ENCODE measurements at regions not wholly inside any gene's neighbourhood (a gene's known extent, or its start where the extent isn't known, plus 50 kb on each side); places are given as distances from the start of the nearest gene placed in this dataset.
"Not testable (repeated sequence)": the region's sequence is repeated elsewhere in the genome, so short reads cannot be mapped to it uniquely, and the experiment has no call there.

- H3K9me3 ChIP-seq (ENCODE audit: control insufficient read depth, low read length): no peaks in the 10 kb centered on the region
- no peak overlapping the region for H3K4me3 ChIP-seq (ENCODE audit: low read length)
- H3K27me3 ChIP-seq (ENCODE audit: control insufficient read depth, insufficient read depth, low read length): no peaks in the 10 kb centered on the region
- no peak overlapping the region for H3K9ac ChIP-seq (ENCODE audit: low read length)
- H3K36me3 ChIP-seq (ENCODE audit: control insufficient read depth, insufficient read depth, low read length): no peaks in the 10 kb centered on the region
- peaks cover 25% of the 10 kb centered on the region for H3K4me1 ChIP-seq (ENCODE audit: control insufficient read depth, insufficient read depth, low read length)
Measured at GRCh38 chr10:124150807-124151417, 57.5 kb upstream of the CHST15 start.

GRCh38 chr10:124150189-124150806 lies 56.9 kb upstream of the CHST15 start:
- Histone ChIP-seq H3K36me3 (ENCODE audit: control insufficient read depth, insufficient read depth, low read length) (no peaks in the 10 kb centered on the region), H3K4me1 (ENCODE audit: control insufficient read depth, insufficient read depth, low read length) (peaks cover 23% of the 10 kb centered on the region), H3K9ac (ENCODE audit: low read length) (no peak overlapping the region), H3K27me3 (ENCODE audit: control insufficient read depth, insufficient read depth, low read length) (no peaks in the 10 kb centered on the region), H3K9me3 (ENCODE audit: control insufficient read depth, low read length) (no peaks in the 10 kb centered on the region), H3K4me3 (ENCODE audit: low read length) (no peak overlapping the region)

DNA sequence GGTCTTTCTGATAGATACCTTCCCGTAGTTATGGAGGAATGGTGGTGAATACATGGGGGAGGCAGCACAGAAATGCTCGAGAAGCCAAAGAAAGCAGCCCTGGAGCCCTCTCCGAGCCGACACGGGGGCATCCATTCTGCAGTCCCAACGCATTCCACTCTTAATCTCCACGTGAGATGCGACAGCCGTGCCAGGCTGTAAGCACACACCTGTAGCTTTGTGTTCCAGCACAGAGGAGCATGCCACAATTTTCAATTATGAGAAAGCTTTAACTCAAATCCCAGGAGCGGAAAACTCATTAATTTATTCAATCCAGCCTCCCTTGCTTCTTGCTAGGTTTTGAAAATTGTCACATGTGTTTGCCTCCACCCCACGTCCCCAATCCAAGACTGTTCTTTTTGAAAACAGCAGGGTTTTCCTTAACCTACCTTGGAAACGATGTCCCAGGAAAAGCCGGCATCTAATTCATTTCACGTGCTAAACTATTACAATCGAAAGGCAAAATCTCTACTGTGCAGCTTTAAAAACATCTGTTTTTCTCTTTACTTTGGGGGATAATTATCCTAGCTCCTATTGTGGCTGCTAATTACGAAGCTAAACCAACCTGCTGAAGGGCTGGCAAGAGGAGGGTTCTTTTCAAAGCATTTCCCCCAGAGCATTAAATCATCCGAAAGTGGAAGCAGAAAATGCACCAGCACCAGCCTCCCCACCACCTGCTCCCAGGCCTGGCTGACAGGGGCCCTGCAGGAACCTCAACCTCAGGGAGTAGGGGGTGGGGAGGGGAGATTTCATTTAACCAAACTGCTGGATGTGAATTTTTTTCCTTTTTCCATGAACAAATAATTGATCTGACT lies 56.0 kb upstream of the CHST15 start:
- no peaks in the 10 kb centered on the region for H3K27me3 ChIP-seq (ENCODE audit: control insufficient read depth, insufficient read depth, low read length)
- no peak overlapping the region for H3K4me3 ChIP-seq (ENCODE audit: low read length)
- H3K9ac ChIP-seq (ENCODE audit: low read length): no peak overlapping the region
- no peaks in the 10 kb centered on the region for H3K36me3 ChIP-seq (ENCODE audit: control insufficient read depth, insufficient read depth, low read length)
- no peaks in the 10 kb centered on the region for H3K9me3 ChIP-seq (ENCODE audit: control insufficient read depth, low read length)
- peaks cover 23% of the 10 kb centered on the region for H3K4me1 ChIP-seq (ENCODE audit: control insufficient read depth, insufficient read depth, low read length)

GRCh38 chr10:124148509-124149188 lies 55.3 kb upstream of the CHST15 start:
- peaks cover 21% of the 10 kb centered on the region for H3K4me1 ChIP-seq (ENCODE audit: control insufficient read depth, insufficient read depth, low read length)
- H3K27me3 ChIP-seq (ENCODE audit: control insufficient read depth, insufficient read depth, low read length); H3K4me3 ChIP-seq (ENCODE audit: low read length); H3K36me3 ChIP-seq (ENCODE audit: control insufficient read depth, insufficient read depth, low read length); H3K9ac ChIP-seq (ENCODE audit: low read length); H3K9me3 ChIP-seq (ENCODE audit: control insufficient read depth, low read length): not testable (repeated sequence)

- no peaks in the 10 kb centered on the region for H3K4me1 ChIP-seq (ENCODE audit: control insufficient read depth, insufficient read depth, low read length)
- no peak overlapping the region for H3K9ac ChIP-seq (ENCODE audit: low read length)
Measured at GRCh38 chr10:124146483-124146882, 53.1 kb upstream of the CHST15 start.

DNA sequence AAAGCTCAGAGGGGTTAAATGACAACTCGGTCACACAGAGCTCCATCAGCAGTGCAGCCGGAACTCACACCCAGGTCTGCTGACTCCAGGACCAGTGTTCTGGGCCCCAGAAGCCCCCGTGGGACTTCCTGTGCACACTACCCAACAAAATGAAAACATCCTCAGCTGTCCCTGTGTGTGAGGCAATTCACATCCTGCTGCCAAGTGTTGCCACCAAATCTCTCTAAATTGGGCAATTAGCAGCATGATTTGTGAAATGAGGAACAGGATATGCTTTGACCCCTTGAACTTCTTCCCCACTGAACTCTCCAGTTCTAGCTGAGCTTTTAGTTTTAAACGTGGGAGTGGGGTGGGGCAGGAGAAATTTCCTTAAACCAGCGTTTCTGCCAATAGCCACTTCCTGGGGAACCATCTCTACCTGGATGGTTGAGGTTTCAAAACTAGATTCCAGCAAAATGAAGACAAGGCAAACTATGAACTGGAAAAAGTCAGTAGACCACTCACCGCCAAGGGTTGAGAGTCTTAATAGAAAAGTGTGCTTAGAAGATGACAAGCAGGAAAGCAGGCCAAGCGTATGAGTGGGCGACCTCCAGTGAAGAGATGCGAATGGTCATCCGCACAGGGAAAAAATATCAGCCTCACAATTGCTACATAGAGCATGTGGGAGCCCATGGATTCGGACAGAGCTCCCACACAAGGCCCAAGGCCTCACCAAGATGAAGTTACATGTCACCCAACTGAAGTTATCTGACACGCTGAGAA lies 51.9 kb upstream of the CHST15 start:
- H3K4me1 ChIP-seq (ENCODE audit: control insufficient read depth, insufficient read depth, low read length): no peaks in the 10 kb centered on the region
- no peak overlapping the region for H3K9ac ChIP-seq (ENCODE audit: low read length)
- H3K36me3 ChIP-seq (ENCODE audit: control insufficient read depth, insufficient read depth, low read length): no peaks in the 10 kb centered on the region
- no peak overlapping the region for H3K4me3 ChIP-seq (ENCODE audit: low read length)
- no peaks in the 10 kb centered on the region for H3K9me3 ChIP-seq (ENCODE audit: control insufficient read depth, low read length)
- H3K27me3 ChIP-seq (ENCODE audit: control insufficient read depth, insufficient read depth, low read length): no peaks in the 10 kb centered on the region

More at GRCh38 chr10:124146483-124146882, 53.1 kb upstream of the CHST15 start:
- Histone ChIP-seq H3K27me3 (ENCODE audit: control insufficient read depth, insufficient read depth, low read length) (no peaks in the 10 kb centered on the region), H3K4me3 (ENCODE audit: low read length) (no peak overlapping the region), H3K9me3 (ENCODE audit: control insufficient read depth, low read length) (no peaks in the 10 kb centered on the region), H3K36me3 (ENCODE audit: control insufficient read depth, insufficient read depth, low read length) (no peaks in the 10 kb centered on the region)

DNA sequence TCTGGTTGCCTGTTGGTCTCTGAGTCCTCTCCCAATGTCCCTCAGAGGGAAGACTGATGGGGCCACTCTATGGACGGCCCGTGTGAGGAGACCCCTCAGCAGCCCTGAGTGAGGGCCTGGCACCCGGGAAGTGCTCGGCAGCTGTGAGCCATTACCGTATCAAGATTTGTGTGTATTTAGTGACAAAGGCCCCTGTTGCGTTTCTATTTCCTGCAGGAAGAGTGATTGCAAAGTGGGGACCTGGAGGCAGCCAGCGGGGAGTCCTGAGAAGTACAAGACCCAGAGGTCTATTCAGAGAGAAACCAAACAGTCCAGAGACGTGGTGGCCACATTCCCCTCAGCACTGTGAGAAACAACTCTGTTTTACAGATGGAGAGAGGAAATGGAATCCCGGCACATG lies 51.1 kb upstream of the CHST15 start:
- H3K4me3 ChIP-seq (ENCODE audit: low read length): no peak overlapping the region
- H3K9ac ChIP-seq (ENCODE audit: low read length): no peak overlapping the region
- no peaks in the 10 kb centered on the region for H3K9me3 ChIP-seq (ENCODE audit: control insufficient read depth, low read length)
- no peaks in the 10 kb centered on the region for H3K36me3 ChIP-seq (ENCODE audit: control insufficient read depth, insufficient read depth, low read length)
- H3K27me3 ChIP-seq (ENCODE audit: control insufficient read depth, insufficient read depth, low read length): no peaks in the 10 kb centered on the region
- H3K4me1 ChIP-seq (ENCODE audit: control insufficient read depth, insufficient read depth, low read length): no peaks in the 10 kb centered on the region

DNA sequence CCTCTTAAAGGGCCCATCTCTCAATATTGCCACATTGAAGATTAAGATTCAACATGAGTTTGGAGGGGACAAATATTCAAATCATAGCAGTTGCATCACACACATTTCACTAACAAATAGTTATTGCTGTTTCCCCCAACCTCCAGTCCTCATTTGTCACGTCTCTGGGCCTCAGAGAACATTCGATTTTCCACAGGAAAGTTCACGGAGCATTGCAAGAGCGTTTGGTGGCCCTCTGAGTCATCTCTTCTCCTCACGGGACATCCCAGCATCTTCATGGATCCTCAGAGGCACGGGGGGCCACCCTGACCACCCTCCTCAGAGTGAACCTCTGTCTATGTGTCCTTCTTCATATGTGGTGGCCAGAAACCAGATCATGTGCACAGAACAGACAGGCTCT lies 50.3 kb upstream of the CHST15 start:
- no peaks in the 10 kb centered on the region for H3K4me1 ChIP-seq (ENCODE audit: control insufficient read depth, insufficient read depth, low read length)
- H3K27me3 ChIP-seq (ENCODE audit: control insufficient read depth, insufficient read depth, low read length): no peaks in the 10 kb centered on the region
- no peak overlapping the region for H3K4me3 ChIP-seq (ENCODE audit: low read length)
- H3K9me3 ChIP-seq (ENCODE audit: control insufficient read depth, low read length): no peaks in the 10 kb centered on the region
- H3K9ac ChIP-seq (ENCODE audit: low read length): no peak overlapping the region
- no peaks in the 10 kb centered on the region for H3K36me3 ChIP-seq (ENCODE audit: control insufficient read depth, insufficient read depth, low read length)
